CD4-positive, alpha-beta T cell treated with Interleukin-4 for 4 hours (primary cell): ENCODE measurements at regions not wholly inside any gene's neighbourhood (a gene's known extent, or its start where the extent isn't known, plus 50 kb on each side); places are given as distances from the start of the nearest gene placed in this dataset.

ENCODE experiments used
- DNase-seq: peaks from one replicate; pipeline ENCODE4 v3.0.0-alpha.2; 2020

GRCh38 chr13:24085662-24086061, 74.9 kb upstream of the SPATA13 start:
- DNase-seq, result no peak

DNA sequence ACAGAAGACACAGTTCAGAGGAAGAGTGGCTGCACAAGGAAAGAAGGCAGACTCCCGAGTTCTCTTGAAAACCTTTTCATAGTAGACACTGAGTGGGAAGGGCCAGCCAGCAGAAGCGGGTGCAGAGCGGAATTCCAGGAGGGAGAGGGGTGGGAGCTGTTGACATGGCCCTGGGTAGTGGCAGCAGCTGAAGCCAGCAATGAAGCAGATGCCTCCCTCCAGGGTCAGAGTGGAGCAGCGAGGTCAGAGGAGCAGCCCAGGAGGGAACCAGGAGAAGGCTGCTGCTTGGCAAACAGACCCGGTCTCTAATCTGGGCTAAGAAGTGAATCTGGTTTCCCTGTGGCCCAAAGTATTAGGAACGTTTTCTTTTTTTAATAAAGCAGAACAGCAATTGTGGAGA, 73.9 kb upstream of the SPATA13 start:
- DNase-seq, result no peak

DNA sequence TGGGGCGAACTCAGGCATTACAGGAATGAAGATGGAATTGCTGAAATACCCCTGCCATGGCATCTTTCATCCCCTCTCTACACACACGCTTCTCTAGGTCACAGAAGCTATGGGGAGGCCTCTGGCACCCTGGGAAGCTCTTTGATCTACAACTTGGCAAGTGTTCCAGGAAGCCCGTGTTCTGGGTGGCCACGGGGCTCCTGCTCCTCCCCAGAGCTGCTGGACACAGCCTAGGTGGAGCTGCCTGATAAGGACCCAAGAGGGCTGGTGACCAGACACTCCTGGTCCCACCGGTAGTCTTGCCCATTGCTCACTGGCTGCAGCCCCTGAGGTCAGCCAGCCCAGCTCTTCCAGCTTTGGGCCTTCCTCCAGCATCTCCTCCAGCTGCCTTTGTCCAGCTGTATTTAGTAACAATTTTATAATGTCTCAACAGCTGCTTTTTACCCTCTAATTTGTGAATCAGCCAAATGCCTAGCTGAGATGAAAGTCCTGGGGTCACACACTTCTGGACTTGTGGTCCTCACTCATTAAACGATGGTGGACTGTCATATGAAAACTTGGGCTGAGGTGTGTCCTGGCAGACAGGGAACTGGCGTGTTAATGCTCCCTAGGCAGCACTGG, 72.8 kb upstream of the SPATA13 start:
- no peak for DNase-seq

DNA sequence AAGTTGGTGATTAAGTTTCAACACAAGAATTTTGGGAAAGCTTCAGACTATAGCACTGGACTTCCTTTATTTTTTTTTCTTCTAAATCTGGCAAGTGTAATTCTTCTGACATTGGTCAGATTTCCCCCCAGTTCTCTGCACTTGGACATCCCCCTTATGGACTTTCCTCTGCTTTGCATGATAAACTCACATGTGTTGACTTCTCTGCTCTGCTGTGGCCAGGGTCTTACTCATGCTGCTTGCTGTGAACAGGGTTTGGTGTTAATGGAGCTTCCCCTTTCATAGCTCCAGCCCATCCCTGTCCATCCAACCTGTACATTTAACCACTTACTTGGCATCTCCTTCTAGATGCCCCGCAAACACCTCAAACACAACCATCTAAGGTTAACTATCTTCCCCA, 70.5 kb upstream of the SPATA13 start:
- no peak for DNase-seq

DNA sequence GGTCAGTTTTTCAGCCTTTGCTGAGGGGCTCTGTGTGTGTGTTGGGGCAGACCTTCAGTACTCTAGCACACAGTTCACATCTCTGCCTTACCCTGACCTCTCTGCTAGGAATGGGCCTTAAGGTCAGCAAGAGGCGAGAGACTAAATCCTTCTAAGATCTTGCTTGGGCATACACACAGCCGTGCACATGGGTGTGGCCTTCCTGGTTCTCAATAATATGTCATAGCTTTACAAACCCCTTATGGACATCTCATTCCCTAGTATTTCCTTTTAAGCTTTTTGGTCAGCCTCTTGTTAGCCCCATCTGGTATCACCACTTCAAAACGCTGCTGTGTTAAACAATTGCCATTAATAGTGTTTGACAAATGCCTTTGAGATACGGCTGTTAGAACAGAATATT, 69.4 kb upstream of the SPATA13 start:
- DNase-seq, result no peak

DNA sequence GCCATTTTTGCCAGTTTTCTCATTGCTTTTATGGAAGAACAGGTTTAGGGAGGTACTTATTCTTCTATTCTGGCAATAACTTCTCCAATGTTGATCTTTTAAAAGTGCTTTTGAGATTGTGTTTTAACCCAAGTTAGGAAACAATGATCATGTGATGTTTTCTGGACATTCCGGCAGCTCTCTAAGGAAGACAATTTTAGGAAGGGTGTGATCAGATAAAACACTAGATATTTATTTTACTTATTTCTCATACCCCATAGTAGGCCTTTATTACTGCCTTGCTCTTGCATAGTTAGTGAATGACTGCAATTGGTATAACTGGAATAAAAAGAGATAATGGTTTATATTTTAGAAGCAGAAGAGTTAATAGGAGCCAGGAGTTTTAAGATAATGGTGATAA, 68.4 kb upstream of the SPATA13 start:
- DNase-seq, result no peak

- DNase-seq, result no peak
Observed at GRCh38 chr13:24093047-24093446, 67.5 kb upstream of the SPATA13 start.

GRCh38 chr13:24096659-24097058, 63.9 kb upstream of the SPATA13 start:
- DNase-seq, result no peak

- no peak for DNase-seq
Observed at GRCh38 chr13:24097064-24097463, 63.5 kb upstream of the SPATA13 start.

DNA sequence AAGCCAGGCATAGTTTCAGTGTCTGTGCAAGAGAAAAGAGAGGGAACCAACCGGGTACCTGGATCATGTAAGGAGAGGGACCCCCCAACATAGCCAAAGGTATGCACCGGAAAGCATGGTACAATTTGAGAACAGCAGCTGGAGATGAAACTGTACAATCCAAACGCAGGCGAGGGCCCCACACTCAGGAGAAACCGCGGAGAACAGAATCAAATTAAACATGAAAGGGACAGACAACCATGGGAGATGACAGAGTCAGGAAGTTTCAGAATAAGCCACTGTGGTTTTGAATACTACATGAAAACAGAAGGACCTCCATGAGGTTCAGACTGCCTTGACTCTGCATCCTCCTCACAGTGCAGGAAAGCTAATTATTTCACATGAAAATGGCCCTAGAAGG, 62.9 kb upstream of the SPATA13 start:
- no peak for DNase-seq

GRCh38 chr13:24099490-24099889, 61.0 kb upstream of the SPATA13 start:
- DNase-seq, result no peak

- no peak for DNase-seq
Observed at GRCh38 chr13:24100188-24100587, 60.3 kb upstream of the SPATA13 start.

DNA sequence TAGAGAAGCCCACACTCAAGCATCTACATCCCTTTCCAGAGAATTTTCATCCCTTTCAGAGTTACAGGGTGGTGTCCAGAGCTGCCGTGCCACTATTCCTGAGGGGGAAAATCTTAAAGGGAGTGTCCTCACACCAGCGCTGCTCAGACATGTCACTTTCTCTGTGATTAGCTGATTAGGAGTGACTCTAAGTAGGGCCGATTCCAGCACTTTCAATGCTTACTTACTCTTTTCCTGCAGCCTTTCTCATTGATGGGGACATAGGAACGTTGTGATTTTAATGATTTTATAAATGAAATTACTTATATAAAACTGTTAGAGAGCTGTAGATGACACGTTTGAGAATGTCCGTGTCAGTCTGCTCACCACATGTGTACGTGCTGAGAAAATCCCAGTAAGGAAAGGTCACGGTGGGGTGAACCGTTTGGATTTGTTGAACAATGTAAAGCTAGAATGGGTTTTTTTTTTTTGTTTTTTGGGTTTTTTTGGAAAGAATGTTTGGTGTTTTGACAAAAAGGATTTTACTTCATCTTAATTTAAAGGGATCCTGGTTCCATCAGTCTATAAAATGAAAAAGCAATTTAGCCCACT, 56.6 kb upstream of the SPATA13 start:
- no peak for DNase-seq

- DNase-seq, result no peak
Observed at GRCh38 chr13:24104723-24105122, 55.8 kb upstream of the SPATA13 start.

DNA sequence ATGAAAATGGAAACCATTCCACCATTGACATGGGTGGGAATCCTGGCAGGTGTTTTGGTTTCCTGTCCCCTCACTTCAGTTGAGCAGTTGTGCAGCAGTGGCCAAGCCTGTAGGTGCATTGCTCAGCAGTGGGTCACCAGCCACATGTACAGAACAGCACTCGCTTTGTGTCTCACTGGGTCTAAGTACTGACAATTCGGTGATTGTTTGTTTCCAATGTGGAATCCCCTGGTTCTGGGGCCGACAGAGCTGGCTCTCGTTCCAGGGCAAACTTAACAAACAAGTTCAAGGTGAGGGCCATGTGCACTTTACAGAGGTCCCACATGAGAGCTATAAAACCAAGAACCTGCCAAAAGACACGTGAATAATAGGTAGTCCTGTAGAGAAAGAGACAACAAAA, 54.1 kb upstream of the SPATA13 start:
- no peak for DNase-seq

- DNase-seq, result no peak
Observed at GRCh38 chr13:24107955-24108614, 52.4 kb upstream of the SPATA13 start.

- DNase-seq, result no peak
Observed at GRCh38 chr13:24108615-24108965, 51.9 kb upstream of the SPATA13 start.

DNA sequence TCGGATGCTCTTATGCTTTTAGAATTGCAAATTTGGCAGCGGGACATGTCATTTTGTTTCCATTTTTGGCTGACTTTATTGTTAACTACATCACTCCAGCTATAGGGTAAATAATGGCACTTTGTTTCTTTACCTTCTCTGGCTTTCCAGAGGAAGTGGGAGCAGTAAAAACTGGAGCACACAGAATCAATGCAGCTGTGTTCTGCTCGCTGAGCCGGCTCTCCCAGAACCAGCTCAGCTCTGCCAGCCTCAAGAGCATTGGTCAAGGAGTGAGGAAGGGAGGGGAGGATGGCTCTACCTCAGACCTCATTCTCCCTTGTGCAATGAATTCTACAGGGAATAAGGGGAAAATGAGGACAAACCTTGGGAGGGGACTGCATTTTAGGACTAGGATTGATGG, 50.5 kb upstream of the SPATA13 start:
- DNase-seq, result no peak
